HCT116 (cell line): ENCODE measurements at regions not wholly inside any gene's neighbourhood (a gene's known extent, or its start where the extent isn't known, plus 50 kb on each side); places are given as distances from the start of the nearest gene placed in this dataset.

Experiments used
- ATAC-seq: fragments of 200-7000 bp; cut with Tn5 transposase; 2 replicates; pipeline ENCODE4 v1.9.1; 2020; ENCODE audit warnings: mild to moderate bottlenecking, moderate library complexity
- BruUV-seq: library from RNA; stranded (reverse); fragments of 400-500 nt; replicated peaks from 2 replicates; lab custom pipeline; 2021; lab: Mats Ljungman, UMichigan
- CTCF ChIA-PET: fragments of 300-600 bp; sonication (Branson Sonifier 250); formaldehyde crosslinking; loops from one replicate; lab custom pipeline; 2021; ENCODE audit warnings: antibody characterized with exemption; lab: Charles Lee
- POLR2A ChIA-PET: fragments of 300-600, 350-600 bp; sonication (Branson Sonifier 250); formaldehyde crosslinking; loops from one replicate; lab custom pipeline; 2021; ENCODE audit warnings: antibody characterized with exemption; lab: Charles Lee
- RAD21 ChIA-PET, 2 experiments: fragments of 300-600 bp; sonication (Branson Sonifier 250); formaldehyde crosslinking; loops; one replicate each; lab custom pipeline; 2023; ENCODE audit warnings: low total read pairs in 2 of 2; ENCODE audit not compliant: uncharacterized antibody in 2 of 2, unreplicated experiment in 2 of 2, low non-redundant PET in 1 of 2; lab: Charles Lee
- DNase-seq: peaks from one replicate; pipeline ENCODE4 v3.0.0-alpha.2; 2010; ENCODE audit warnings: low read depth, low spot score
- H2AFZ ChIP-seq: fragments of 200-600 bp; shearing (Covaris generic), sonication (generic); 2 replicates; pipeline ENCODE4 v1.6.1; 2017; ENCODE audit warnings: low read depth, mixed run types, mixed read lengths, antibody characterized with exemption, low read length; ENCODE audit not compliant: poor library complexity, severe bottlenecking
- H3K27ac ChIP-seq: 2 replicates; pipeline ENCODE4 v1.5.1; 2012; ENCODE audit warnings: low read depth, low read length
- H3K27me3 ChIP-seq: fragments of 200-600 bp; sonication (generic); 2 replicates; pipeline ENCODE4 v1.6.1; 2016; ENCODE audit warnings: mixed run types, low read length, mixed read lengths; ENCODE audit not compliant: insufficient read depth
- H3K36me3 ChIP-seq, 2 experiments: fragments of 200-500 bp in 1 of 2; fragments of 200-600 bp in 1 of 2; sonication (Bioruptor generic) in 1 of 2; sonication (generic) in 1 of 2; 2 replicates each; pipeline versions ENCODE4 v1.5.1 to v1.6.1; 2014 to 2016; ENCODE audit warnings: low read length in 2 of 2, inconsistent platforms in 1 of 2, mixed read lengths in 1 of 2, mixed run types in 1 of 2; ENCODE audit not compliant: insufficient read depth in 2 of 2, control insufficient read depth in 1 of 2
- H3K4me1 ChIP-seq, 2 experiments: fragments of 200-600 bp in 1 of 2; sonication (generic) in 1 of 2; 2 replicates each; pipeline versions ENCODE4 v1.5.1 to v1.6.1; 2012 to 2017; ENCODE audit warnings: low read length in 2 of 2, inconsistent platforms in 1 of 2, mild to moderate bottlenecking in 1 of 2, mixed read lengths in 1 of 2, mixed run types in 1 of 2, moderate library complexity in 1 of 2; ENCODE audit not compliant: insufficient read depth in 2 of 2, control insufficient read depth in 1 of 2
- H3K4me2 ChIP-seq: fragments of 200-600 bp; sonication (generic); 2 replicates; pipeline ENCODE4 v1.6.1; 2017; ENCODE audit warnings: mixed run types, low read length, mixed read lengths
- H3K4me3 ChIP-seq, 2 experiments: fragments of 200-600 bp in 1 of 2; sonication (generic) in 1 of 2; replicated peaks in 1 of 2; 2 replicates each; pipeline ENCODE4 v1.5.1; 2011 to 2016; ENCODE audit warnings: low read length in 2 of 2, control low read depth in 1 of 2, low read depth in 1 of 2, mild to moderate bottlenecking in 1 of 2, mixed read lengths in 1 of 2, mixed run types in 1 of 2
- H3K79me2 ChIP-seq: fragments of 200-600 bp; sonication (generic); 2 replicates; pipeline ENCODE4 v1.6.1; 2017; ENCODE audit warnings: mild to moderate bottlenecking, mixed run types, low read length, moderate library complexity, mixed read lengths; ENCODE audit not compliant: insufficient read depth
- H3K9ac ChIP-seq: fragments of 200-600 bp; sonication (generic); 2 replicates; pipeline ENCODE4 v1.6.1; 2016; ENCODE audit warnings: low read length, mixed read lengths
- H3K9me2 ChIP-seq: fragments of 200-600 bp; sonication (generic), shearing (Covaris generic); 2 replicates; pipeline ENCODE4 v1.6.1; 2017; ENCODE audit warnings: mixed run types, mild to moderate bottlenecking, moderate library complexity; ENCODE audit not compliant: insufficient read depth
- H3K9me3 ChIP-seq, 2 experiments: fragments of 200-500 bp in 1 of 2; fragments of 200-600 bp in 1 of 2; sonication (Bioruptor generic) in 1 of 2; sonication (generic) in 1 of 2; 2 replicates each; pipeline ENCODE4 v1.6.1; 2014 to 2017; ENCODE audit warnings: low read length in 2 of 2, mixed read lengths in 2 of 2, inconsistent platforms in 1 of 2, low read depth in 1 of 2, mild to moderate bottlenecking in 1 of 2, mixed run types in 1 of 2, moderate library complexity in 1 of 2; ENCODE audit not compliant: control insufficient read depth in 1 of 2, insufficient read depth in 1 of 2
- H4K20me1 ChIP-seq: fragments of 200-600 bp; sonication (generic), shearing (Covaris generic); 2 replicates; pipeline ENCODE4 v1.6.1; 2017; ENCODE audit warnings: mixed run types, mild to moderate bottlenecking, moderate library complexity; ENCODE audit not compliant: insufficient read depth
- CEBPB ChIP-seq: IDR thresholded peaks from 2 replicates; pipeline ENCODE4 v1.6.1; 2012; ENCODE audit warnings: low read depth
- EGR1 ChIP-seq: IDR thresholded peaks from 2 replicates; pipeline ENCODE4 v1.6.1; 2012; ENCODE audit warnings: low read depth
- EZH2phosphoT487 ChIP-seq: fragments of 200-600 bp; IDR thresholded peaks from 2 replicates; pipeline ENCODE4 v1.6.1; 2018; ENCODE audit warnings: antibody characterized with exemption, borderline replicate concordance
- FOSL1 ChIP-seq: IDR thresholded peaks from 2 replicates; pipeline ENCODE4 v1.6.1; 2012; ENCODE audit warnings: low read depth
- JUND ChIP-seq: IDR thresholded peaks from 2 replicates; pipeline ENCODE4 v1.6.1; 2012
- MAX ChIP-seq: IDR thresholded peaks from 2 replicates; pipeline ENCODE4 v1.6.1; 2012
- POLR2A ChIP-seq: IDR thresholded peaks from 2 replicates; pipeline ENCODE4 v1.7.0; 2011; ENCODE audit warnings: borderline replicate concordance; ENCODE audit not compliant: insufficient read depth, insufficient read length; ENCODE audit errors: extremely low read depth
- RAD21 ChIP-seq: IDR thresholded peaks from 2 replicates; pipeline ENCODE4 v1.6.1; 2012; ENCODE audit warnings: low read depth, mild to moderate bottlenecking
- SIN3A ChIP-seq: IDR thresholded peaks from 2 replicates; pipeline ENCODE4 v1.6.1; 2012; ENCODE audit warnings: low read depth
- TCF7L2 ChIP-seq: IDR thresholded peaks from 2 replicates; pipeline ENCODE4 v1.7.0; 2011; ENCODE audit warnings: borderline replicate concordance, inconsistent platforms; ENCODE audit not compliant: insufficient read depth, insufficient read length; ENCODE audit errors: extremely low read depth
- ZNF274 ChIP-seq: fragments of 200-500 bp; sonication (Bioruptor generic); IDR thresholded peaks from 2 replicates; pipeline ENCODE4 v1.6.1; 2014; ENCODE audit warnings: mild to moderate bottlenecking, low read depth, low read length, inconsistent platforms
- intact Hi-C: fragments of 100-400 bp; cut with micrococcal nuclease; formaldehyde crosslinking; loops from 2 replicates; pipeline ENCODE4 v1.10.0; 2022
- TF ChIP-seq, protein P1 (sequence below): IDR thresholded peaks from 2 replicates; pipeline ENCODE4 v1.6.1; 2012

DNA sequence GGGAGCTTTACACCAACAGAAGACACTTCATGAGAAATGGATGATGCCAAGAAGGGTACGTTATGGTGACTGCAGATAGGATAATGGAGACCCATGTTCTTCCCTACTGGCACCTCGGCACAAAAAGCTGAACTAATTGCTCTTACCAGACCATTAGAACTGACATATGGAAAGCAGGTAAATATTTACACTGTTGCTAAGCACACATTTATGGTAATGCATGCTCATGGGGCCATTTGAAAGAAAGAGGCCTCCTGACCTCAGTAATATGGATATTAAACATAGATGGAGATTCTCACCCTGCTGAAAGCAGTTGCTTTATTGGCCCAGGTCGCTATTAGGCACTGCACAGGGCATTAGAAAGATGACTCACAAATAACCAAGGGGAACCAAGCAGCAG is 1759.6 kb downstream of the C4orf33 start:
- BruUV-seq, result no TSS peak
- Histone ChIP-seq H4K20me1 (no peaks in the 10 kb centered on the region), H3K36me3 (no peaks in the 10 kb centered on the region), H3K4me1 (no peaks in the 10 kb centered on the region), H2AFZ (no peak overlapping the region), H3K9me3 (no peaks in the 10 kb centered on the region), H3K4me3 (no peak overlapping the region), H3K4me2 (no peak overlapping the region), H3K9ac (no peak overlapping the region), H3K27me3 (no peaks in the 10 kb centered on the region), H3K79me2 (no peaks in the 10 kb centered on the region), H3K9me2 (no peaks in the 10 kb centered on the region), H3K27ac (no peak overlapping the region)
- intact Hi-C loops, result no loop called here
- DNase-seq (no peak), ATAC-seq (no peak)
- ChIA-PET POLR2A (no interaction called here), RAD21 (no interaction called here), CTCF (no interaction called here)
- TF ChIP-seq JUND (no peak), FOSL1 (no peak), ZNF274 (no peak), POLR2A (no peak), EGR1 (no peak), CEBPB (no peak), SIN3A (no peak), RAD21 (no peak), EZH2phosphoT487 (no peak), MAX (no peak), TCF7L2 (no peak)
- TF ChIP-seq, protein P1, sequence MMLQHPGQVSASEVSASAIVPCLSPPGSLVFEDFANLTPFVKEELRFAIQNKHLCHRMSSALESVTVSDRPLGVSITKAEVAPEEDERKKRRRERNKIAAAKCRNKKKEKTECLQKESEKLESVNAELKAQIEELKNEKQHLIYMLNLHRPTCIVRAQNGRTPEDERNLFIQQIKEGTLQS, result no peak

DNA sequence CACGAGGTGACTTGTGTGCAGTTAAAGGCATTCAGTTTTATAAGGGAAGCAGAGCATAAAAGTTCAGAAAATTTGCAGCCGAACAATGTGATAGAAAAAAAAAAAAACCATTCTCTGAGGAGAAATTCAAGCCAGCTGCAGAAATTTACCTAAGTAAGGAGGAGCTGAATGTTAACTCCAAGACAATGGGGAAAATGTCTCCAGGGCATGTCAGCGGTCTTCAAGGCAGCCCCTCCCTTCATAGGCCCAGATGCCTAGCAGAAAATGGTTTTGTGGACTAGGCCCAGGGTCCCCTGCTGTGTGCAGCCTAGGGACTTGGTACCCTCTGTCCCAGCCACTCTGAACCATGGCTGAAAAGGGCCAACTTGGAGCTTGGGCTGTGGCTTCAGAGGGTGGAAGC is 1764.0 kb downstream of the C4orf33 start:
- ChIA-PET POLR2A (no interaction called here), CTCF (no interaction called here)
- BruUV-seq, result no TSS peak

More for the DNA sequence above, 1764.0 kb downstream of the C4orf33 start:
- Histone ChIP-seq H3K9me3 (no peaks in the 10 kb centered on the region), H2AFZ (no peak overlapping the region), H3K27ac (no peak overlapping the region), H3K9ac (no peak overlapping the region)
- TF ChIP-seq RAD21, result no peak
- TF ChIP-seq ZNF274, result no peak
- no peak for TF ChIP-seq JUND
- no peak for TF ChIP-seq EZH2phosphoT487
- TF ChIP-seq, protein P1, result no peak
- TF ChIP-seq, all 23 proteins: peak for 0
- H3K4me2 ChIP-seq, result no peak overlapping the region
- RAD21 ChIA-PET, result no interaction called here
- no peaks in the 10 kb centered on the region for H3K9me2 ChIP-seq
- no peaks in the 10 kb centered on the region for H3K79me2 ChIP-seq
- intact Hi-C loops, result no loop called here
- no peak for ATAC-seq
- no peak overlapping the region for H3K4me3 ChIP-seq
- H3K36me3 ChIP-seq, result no peaks in the 10 kb centered on the region
- no peaks in the 10 kb centered on the region for H3K4me1 ChIP-seq
- H3K27me3 ChIP-seq, result no peaks in the 10 kb centered on the region
- H4K20me1 ChIP-seq, result no peaks in the 10 kb centered on the region
- no peak for DNase-seq
